ENCODE measurements at regions not wholly inside any gene's neighbourhood (a gene's known extent, or its start where the extent isn't known, plus 50 kb on each side); places are given as distances from the start of the nearest gene placed in this dataset.

DNA sequence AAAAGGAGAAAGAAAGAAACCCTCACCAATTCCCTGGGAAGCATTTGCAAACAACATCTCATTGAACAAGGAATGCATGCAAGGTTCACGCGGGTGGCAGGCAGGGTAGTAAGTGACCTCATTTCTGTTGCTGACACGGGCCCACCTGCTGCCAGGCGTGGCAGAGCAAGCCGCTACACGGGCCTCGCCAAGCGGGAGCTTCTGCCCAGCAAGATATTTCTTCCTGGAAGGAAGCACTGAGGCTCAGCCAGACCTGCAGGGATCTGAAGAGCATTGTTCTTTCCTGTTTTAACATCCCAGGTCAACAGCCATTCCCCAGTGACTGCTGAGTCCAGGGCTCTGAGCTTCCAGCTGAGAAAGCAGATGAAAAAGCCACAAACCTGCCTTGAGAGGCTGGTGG is 91.9 kb upstream of the IGSF21 start:
- DNase-seq (ENCODE audit: low read depth in 2 of 2), result no peak

DNA sequence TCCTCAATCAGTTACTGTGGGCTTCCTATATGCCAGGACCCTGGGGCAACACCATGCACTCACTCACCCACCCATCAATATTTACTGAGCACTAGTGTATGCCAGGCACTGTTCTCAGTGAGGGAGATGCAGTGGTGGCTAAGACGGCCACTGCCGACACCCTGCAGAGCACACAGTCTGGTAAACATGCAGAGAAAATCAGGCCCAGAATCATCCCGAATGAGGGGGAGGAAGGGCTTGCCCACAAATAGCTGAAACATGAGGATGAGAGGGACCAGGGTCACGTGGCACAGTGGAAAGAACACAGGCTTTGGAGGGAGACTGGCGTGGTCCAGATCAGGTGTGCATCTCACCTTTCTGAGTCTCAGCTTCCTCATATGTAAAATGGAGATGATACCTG is 89.2 kb upstream of the IGSF21 start:
- DNase-seq (ENCODE audit: low read depth in 2 of 2), result no peak

DNA sequence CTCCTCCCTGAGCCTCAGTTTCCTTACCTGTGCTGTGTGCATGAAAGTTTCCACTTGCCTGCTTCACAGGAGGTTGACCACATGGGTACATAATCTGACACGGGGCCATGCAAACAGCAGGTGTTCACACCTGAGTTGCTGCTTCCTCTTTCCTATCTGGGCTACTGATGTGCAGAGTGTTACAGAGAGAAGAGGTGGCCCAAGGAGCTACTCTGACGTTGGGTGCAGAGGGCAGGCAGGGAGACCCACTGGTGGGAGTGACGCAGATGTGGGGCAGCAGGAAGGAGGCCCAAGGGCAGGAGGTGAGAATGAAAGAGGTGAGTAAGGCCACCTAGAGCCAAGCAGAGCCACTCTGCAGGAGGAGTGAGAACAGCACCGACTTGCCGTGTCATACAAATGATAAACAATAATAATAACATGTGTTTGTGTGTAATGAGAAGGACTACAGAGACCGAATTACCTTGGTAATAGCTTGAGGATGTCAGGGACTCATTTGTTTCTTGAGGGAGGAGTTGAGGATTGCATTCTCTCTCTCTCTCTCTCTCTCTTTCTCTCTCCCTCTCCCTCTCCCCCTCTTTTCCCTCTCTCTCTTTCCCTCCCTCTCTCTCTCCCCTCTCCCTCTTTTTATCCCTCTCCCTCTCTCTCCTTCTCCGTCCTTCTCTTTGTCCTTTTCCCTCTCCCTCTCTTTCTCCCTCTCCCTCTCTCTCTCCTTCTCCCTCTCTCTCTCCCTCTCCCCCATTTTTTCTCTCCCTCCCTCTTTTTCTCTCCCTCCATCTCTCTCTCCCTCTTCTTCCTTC is 87.4 kb upstream of the IGSF21 start:
- DNase-seq (ENCODE audit: low read depth in 2 of 2), result no peak

DNA sequence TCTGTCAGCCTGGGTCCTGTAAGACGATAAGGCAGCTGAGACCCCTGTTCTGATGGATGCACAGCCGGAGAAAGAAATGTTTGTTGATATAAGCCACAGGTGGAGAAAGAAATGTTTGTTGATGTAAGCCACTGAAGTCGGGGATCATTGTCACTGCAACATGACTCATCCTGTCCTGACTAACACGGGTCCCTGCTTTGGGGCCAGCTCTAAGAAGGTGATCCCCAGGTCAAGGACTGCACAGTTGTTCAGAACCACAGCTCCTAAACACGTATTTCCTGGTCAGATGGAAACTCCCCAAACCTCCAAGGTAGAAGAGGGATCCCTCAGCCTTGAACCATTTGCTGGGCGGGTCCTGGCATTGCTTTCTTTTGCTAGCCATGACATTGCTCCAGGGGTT is 86.4 kb upstream of the IGSF21 start:
- no peak for DNase-seq (ENCODE audit: low read depth in 2 of 2)

DNA sequence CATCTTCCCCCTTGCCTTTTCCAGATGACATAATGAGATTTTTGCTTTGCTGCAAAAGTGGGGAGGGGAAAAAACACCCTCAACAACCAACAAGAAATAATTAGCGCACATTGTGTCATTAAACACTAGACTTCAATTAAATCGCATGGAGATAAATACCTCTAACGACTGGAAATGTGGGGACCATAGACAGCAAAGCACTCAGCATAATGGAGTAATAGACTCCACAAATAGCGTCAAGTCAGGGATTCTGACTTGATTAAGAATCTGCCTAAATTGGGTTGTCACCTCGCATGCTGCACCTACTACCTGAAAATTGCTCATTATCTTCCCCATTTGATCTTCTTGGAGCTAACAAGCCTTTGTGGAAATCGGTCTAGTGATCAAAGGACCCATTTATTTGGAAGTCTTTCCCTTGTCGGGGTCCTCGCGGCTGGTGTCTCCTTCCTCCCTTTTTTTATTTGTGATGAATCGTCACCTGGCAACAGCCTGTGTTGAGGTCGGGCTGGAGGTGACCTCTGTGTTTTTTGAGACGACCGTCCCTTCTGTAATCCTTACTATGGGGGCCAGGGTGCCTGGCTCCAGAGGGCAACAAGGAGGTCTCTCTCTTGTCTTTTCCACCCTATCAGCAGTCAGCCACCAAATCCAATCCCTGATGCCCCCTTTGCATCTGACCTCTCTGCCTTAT is 75.3 kb upstream of the IGSF21 start:
- no peak for DNase-seq (ENCODE audit: low read depth in 2 of 2)

DNA sequence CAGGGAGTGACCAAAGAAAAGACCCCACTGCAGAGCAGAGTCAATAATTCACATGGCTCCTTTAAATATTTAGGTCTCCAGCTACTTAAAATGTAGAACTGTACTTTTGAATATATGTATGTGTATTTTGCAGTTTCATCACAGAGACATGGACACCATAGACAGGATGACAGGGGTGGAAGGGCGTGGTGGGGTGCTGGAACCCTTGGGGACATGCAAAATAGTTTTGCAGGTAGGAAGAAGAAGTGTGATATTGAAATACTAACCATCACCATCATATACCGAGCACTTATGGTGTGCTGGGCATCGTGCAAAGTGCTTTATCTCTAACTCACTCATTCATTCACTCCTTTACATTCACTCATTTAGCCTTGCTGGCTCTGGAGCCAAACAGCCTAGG is 72.5 kb upstream of the IGSF21 start:
- no peak for DNase-seq (ENCODE audit: low read depth in 2 of 2)

DNA sequence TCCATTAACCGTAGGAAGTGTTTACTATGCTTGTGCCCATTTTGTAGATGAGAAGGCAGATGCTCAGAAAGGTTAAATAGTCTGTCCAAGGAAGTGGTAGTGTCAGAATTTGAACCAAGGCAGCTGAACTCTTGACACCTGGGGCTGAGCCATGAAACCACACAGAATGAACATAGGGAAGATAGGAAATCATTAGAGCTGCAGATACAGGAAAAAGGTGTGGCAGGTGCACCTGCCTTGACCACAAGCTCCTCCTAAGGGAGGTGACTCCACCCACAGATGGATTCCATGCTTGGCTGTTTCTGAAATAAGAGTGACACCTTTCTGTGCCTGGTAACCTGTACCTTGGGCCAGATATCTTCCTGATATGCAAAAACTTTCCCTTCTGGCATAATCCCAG is 69.9 kb upstream of the IGSF21 start:
- no peak for DNase-seq (ENCODE audit: low read depth in 2 of 2)

DNA sequence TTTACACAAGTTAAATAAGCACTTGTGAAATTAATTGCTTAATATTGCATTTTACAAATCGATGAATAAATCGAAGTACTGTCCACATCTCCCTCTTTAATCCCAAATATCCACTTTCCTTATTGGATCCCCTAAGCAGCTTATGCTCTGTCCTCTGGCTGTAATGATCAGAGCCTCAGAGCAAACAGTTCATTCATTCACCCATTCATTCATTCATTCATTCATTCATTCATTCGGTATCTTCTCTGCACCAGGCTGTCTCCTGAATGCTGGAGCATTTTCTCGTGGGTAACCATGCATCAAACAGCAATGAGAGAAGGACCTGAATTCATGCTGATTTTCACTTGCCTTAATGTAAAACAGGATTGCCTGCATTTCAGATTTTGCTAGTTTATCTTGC is 69.5 kb upstream of the IGSF21 start:
- DNase-seq (ENCODE audit: low read depth in 2 of 2), result no peak

DNA sequence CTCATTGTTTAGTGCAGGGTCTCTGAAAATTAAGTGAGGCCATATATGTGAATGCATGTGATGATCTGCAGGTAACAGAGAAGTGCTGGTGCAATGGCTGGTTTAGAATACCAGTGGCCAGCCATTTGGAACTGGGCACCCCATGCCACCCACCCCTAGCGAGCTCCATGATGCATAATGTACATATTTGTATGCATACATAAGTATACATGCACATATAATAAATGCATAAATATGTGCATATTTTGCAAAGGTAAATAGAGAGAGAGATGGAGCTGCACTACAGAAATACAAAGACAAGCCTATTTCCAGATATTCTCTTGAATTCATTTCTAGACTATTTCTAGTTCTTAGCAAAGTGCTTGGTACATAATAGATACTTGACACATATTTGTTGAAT is 68.5 kb upstream of the IGSF21 start:
- DNase-seq (ENCODE audit: low read depth in 2 of 2), result no peak

DNA sequence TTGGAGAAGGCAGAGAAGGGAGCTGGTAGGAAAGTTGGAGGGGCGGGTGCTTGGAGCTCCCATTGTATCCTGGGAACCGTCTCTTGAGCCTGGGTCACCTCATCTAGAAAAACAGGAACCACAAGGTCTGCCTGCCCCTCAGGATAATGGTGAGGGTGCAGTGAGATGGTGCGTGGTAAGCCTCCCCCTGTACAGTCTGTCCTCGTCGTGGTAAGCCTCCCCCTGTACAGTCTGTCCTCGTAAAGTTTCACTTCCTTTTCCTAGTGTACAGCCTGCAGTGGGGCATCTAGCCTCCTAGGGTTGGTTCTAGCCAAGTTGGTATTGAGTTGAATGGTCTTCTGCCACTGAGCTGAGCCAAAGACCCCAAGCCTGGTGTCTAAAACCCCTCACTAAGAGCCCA is 66.5 kb upstream of the IGSF21 start:
- DNase-seq (ENCODE audit: low read depth in 2 of 2), result no peak

DNA sequence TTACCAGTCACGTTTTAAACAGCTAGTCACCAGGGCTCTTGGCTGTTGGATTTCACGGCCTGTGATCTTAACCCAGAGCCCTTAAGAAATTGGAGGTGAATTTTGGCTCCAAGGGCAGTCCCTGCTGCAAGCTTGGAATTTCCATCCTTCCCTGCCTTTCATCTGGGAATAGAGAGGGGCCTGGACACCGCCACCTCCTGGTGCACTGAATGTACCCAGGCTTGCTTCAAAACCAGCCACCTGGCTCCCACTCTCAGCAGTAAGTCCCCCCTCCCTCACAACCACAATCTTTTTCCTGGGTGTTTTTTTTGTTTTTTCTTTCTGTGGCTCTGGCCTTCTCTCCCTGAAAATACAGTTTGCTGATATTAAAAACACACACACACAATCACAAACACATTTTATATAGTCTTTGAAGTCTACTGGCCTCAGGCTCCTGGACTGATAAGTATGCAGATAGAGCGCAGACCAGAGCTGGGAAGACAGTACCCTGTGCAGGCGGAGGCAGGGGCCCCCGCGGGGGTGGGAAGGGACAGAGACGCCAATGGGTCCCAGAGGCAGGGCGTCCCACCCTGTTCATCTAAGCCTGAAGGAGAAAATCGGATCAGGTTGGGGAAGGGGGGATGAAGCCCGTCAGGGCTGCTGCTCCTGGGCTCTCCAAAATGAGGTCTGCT is 65.8 kb upstream of the IGSF21 start:
- no peak for DNase-seq (ENCODE audit: low read depth in 2 of 2)

DNA sequence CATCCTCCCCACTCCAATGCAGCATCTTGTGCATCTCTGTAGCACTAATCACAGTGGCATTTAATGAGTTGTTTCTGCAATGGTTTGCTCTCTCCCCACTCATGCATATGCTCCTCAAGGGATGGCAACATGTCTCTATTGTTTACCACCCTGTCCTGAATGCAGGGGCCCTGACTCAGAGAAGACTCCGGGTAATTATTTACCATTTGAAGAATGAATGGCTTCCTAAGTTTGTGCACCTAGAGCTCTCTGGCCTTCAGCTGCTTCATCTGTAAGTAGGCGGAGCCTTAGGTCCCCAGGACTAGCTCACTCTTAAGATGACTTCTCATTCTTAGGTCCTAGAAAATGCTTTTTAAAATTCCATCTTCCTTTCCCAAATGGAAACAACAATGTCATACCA is 63.7 kb upstream of the IGSF21 start:
- no peak for DNase-seq (ENCODE audit: low read depth in 2 of 2)

DNA sequence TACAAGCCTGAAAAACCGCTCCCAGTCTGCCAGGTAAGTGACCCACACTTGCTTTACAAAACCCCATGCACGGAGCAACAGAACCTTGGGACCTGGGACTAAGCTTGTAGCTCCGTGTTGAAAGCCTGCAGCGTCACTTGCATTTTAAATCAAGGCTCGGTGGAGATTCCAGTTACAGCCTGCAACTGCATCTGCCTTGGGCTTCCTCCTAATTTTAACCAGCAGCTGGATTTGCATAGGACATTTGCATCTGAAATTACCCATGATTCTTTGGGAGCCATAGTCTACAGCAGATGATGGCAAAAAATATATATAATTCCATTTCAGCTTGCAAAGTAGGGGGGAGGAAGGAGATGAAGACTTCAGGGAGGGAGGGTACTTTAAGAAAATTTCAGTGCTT is 62.4 kb upstream of the IGSF21 start:
- no peak for DNase-seq (ENCODE audit: low read depth in 2 of 2)

DNA sequence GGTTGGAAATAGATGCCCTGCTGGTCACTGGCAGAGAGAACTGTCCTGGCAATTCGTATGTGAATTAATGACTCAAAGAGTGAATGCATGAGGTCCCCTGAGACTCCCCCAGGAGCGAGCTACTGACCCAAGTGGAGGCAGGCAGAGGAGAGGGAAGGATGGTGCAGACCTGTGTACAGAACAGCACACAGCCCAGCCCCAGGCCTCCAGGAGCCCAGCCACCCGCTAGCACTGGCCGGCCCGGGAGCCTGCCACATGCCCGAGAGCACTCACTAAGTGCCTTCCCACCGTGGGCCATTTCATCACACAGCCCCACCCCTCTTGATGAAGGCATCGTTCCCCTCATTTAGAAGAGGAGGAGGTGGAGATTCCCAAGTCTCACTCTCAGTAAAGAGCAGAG is 62.0 kb upstream of the IGSF21 start:
- no peak for DNase-seq (ENCODE audit: low read depth in 2 of 2)

DNA sequence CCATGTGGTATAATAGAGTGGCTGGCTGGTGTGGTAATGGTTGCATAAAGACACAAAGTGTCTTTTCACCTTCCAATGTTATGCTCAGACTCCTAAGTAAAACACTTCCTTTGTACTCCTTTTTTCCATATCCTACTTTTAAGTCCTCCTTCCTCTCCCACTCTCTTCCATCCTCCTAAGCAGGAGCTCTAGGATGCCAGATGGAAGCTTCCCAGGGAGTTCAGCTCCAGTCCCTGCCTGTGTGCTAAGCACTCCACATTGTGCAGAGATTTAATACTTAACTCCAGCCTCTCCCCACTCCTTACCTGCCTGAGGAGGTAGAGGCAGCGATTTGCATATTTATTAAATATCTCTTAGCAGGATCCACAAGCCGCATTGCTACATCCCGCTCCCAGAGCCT is 60.5 kb upstream of the IGSF21 start:
- no peak for DNase-seq (ENCODE audit: low read depth in 2 of 2)

DNA sequence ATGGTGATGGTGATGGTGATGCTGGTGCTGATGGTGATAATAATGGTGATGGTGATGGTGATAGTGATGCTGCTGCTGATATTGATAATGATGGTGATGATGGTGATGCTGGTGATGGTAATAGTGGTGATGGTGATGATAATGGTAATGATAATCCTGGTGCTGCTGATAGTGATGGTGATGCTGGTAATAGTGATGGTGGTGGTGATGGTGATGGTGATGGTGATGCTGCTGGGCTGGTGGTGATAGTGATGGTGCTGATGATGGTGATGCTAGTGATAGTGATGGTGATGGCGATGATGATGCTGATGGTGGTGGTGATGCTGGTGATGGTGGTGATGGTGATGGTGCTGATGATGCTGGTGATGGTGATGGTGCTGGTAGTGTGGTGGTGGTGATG is 58.4 kb upstream of the IGSF21 start:
- DNase-seq (ENCODE audit: low read depth in 2 of 2), result no peak

DNA sequence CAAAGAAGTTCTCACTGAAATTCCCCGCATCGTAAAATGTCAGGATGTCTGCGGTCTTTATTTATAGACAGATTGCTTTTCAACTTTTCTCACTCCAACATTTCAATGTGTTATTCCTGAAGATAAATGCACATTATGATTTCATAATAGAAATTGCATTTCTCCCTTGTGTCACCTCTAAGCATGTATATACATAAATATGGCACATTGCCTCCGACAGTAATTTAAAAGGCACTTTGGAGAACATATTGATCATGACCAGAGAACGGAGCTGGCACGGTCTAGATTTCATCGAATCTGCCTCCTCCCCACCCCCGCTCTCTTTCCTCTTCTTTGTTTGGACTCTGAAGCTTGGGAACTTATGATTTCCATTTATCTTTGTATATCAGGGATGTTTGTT is 54.9 kb upstream of the IGSF21 start:
- no peak for DNase-seq (ENCODE audit: low read depth in 2 of 2)

DNA sequence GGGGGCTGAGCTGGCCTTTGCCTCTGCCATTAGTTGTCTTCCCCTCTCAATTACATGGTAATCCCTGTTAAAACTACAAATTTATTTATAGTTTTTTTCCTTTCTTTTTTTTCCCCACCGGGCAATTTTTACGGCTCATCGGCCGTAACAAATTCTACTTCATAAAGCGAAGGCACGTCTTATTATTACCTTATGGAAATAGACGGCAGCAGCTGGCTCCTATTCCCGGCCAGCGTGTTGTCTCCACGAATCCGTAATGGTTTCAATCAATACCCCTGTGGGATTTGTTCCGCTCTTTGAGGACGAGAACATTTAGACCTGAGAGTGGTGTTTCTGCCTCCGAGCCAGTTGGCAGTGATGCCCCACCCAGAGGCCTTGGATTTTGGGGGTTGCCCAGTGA is 52.4 kb upstream of the IGSF21 start:
- no peak for DNase-seq (ENCODE audit: low read depth in 2 of 2)

DNA sequence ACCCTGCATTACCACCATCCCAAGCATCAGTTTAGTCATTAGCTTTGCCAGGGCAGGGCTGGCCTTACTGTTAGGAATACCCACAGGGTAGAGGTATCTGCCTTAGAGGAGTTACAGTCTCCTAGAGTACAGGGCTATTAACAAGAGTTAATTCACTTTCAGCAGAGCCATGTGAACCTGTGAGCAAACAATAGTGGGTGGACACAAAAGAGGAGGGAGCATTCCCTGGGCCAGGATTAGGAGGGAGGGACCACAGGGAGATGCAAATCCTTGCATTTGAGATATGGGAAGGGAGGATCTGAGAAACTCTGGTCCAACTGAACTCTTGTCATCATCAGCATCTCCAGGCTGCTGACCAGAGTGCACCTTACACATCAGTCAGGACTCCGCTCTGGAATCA is 51.1 kb upstream of the IGSF21 start:
- DNase-seq (ENCODE audit: low read depth in 2 of 2), result no peak

DNA sequence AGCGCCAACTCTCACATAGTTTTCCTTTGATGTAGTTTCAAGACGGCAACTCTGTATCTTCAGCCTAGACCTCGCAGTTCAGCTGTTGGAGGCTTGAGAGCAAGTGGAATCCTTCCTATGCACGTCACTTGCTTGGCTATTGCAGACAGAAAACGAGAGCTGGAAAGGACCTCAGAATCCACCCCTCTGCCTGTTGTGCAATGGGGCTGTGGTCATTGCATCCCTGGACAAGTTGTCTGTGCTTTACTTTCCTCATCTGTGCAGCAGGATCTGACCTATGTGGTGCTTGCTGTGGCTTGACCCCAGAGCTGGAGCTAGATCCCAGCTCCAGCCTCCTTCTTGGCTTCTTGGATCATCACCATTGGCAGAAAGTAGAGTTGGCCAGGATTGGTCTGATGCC is 50.0 kb upstream of the IGSF21 start:
- DNase-seq (ENCODE audit: low read depth in 2 of 2), result no peak

Measured in stimulated activated CD4-positive, alpha-beta T cell treated with anti-CD3 and anti-CD28 coated beads, Interleukin-12 subunit alpha, Interleukin-12 subunit beta, amount 100 ng/mL, for 24 hours (primary cell).